ENCODE measurements at regions not wholly inside any gene's neighbourhood (a gene's known extent, or its start where the extent isn't known, plus 50 kb on each side); places are given as distances from the start of the nearest gene placed in this dataset.

- no peak for DNase-seq
These were observed 75.5 kb downstream of the HMX1 start for GRCh38 chr4:8796096-8796495.

DNA sequence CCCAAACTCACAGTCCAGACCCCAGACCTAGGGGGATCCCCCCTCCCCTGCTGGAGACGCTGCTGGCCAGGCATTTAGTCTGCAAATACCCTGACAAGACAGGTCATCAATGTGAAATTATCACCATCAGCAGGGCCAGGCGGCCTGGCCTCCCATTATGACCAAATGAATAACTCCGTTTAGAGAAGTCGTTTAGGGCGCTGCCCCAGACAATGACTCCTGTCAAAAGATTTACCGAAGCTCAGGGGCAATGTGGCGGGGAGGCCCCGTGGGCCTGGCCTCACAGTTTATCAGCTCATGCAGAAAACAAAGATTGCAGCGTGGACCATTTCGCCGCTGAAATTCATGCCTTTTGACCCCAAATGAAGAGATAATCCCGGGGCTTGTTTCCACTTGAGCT lies 76.5 kb downstream of the HMX1 start:
- DNase-seq, result no peak

DNA sequence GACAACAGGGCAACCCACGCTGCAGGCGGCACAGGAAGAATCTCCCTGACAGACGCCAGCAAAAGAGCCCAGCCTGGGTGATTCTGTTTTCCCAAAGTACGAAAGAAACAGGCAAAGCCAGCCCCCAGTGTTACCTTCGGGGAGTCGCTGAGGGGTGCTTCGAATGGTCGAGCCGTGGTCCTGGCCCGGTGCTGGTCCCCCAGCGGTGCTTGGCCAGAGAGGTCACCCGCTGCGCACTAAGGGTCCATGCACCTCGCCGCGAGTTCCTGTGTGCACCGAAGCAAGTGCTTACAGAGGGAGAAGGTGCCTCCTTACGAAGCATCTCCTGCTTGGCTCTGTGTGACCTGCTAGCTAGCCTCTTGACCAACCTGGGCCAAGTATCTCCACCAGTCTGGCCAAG lies 77.1 kb downstream of the HMX1 start:
- no peak for DNase-seq

DNA sequence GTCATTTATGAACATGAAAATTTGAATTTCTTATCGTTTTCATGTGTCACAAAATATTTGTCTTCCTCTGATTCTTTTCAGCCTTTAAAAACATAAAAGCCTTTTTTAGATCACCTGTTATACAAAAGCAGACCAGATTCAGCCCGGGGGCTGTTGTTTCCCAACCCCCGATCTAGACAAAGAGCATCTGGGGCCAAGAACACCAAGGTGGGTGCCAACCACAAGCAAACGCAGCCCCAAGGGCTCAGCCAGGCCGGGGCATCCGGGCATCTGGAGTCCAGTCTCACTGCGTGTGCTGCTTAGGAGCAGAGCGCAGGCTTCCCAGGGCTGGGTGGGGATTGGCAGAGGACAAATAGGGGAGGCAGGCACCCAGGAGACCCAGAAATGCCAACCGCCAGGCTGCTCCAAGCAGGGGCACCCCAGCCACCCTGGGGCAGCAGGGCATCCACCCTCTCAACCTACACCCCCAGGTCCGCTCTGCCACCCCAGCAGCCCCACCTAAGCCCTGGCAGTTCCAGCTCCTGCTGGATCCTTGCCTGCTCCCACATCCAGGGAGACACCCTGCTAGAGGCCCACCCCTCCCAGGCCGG lies 78.0 kb downstream of the HMX1 start:
- no peak for DNase-seq

DNA sequence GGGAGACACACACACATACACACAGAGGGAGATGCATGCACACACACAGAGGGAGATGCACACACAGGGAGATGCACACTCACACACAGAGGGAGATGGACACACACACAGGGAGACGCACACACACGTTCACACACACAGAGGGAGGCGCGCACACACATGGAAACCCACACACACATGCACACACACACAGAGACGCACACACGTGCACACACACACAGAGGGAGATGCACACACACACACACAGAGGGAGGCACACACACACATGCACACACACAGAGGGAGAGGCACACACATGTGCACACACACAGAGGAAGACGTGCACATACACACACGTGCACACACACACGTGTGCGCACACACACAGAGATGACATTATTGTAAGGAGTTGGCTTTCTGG lies 79.1 kb downstream of the HMX1 start:
- DNase-seq, result no peak

DNA sequence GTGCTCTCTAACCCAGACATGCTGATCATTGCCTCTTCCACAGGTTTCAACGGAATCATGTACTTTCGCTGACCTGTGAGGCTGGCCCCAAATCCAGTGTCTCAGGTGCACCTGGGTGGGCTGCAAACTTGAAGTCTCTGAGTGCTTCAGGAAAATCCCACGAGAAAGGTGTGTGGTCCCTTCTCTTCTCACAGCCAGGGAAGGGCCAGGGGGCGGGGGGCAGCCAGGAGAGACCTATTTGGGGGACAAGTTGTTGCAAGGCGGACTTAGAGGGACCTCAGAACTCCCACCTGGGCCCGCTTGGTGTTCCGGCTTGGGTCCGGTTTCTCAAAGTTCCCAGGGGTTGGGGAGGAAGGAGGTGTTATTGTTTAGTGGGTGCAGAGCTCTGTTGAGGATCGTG lies 80.0 kb downstream of the HMX1 start:
- no peak for DNase-seq

DNA sequence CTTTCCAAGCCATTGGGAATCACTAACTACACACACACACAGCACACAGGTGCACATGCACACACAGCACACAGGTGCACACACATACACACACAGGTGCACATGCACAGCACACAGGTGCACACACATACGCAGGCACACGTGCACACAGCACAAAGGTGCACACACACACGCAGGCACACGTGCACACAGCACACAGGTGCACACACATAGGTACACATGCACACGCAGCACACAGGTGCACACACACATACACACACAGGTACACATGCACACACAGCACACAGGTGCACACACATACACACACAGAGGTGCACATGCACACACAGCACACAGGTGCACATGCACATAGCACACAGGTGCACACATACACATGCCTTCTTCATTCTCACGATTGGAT lies 80.9 kb downstream of the HMX1 start:
- DNase-seq, result no peak

DNA sequence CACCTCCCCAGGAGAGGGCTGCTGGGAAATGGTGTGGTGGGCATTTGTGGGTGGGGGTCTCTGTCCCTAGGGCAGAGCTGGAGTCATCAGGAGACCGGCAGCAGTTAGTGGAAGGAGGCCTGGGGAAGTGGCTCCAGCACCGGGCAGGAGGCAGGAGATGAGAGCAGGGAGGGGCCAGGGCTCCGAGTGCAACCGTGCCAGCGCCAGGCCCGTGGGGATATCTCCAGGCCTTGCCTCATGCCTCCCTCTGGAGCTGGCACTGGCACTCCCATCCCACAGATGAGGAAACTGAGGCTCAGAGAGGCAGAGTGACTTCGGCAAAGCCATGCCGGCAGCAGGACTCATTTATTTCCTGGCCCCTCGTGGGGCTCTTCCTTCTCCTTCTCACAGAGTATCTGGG lies 83.5 kb downstream of the HMX1 start:
- no peak for DNase-seq

- DNase-seq, result no peak
These were observed 85.5 kb downstream of the HMX1 start for GRCh38 chr4:8786166-8786565.

GRCh38 chr4:8785656-8786142 lies 85.9 kb downstream of the HMX1 start:
- no peak for DNase-seq

- DNase-seq, result no peak
These were observed 87.9 kb downstream of the HMX1 start for GRCh38 chr4:8783736-8784135.

GRCh38 chr4:8782135-8782534 lies 89.5 kb downstream of the HMX1 start:
- no peak for DNase-seq

GRCh38 chr4:8781641-8782040 lies 90.0 kb downstream of the HMX1 start:
- DNase-seq, result no peak

DNA sequence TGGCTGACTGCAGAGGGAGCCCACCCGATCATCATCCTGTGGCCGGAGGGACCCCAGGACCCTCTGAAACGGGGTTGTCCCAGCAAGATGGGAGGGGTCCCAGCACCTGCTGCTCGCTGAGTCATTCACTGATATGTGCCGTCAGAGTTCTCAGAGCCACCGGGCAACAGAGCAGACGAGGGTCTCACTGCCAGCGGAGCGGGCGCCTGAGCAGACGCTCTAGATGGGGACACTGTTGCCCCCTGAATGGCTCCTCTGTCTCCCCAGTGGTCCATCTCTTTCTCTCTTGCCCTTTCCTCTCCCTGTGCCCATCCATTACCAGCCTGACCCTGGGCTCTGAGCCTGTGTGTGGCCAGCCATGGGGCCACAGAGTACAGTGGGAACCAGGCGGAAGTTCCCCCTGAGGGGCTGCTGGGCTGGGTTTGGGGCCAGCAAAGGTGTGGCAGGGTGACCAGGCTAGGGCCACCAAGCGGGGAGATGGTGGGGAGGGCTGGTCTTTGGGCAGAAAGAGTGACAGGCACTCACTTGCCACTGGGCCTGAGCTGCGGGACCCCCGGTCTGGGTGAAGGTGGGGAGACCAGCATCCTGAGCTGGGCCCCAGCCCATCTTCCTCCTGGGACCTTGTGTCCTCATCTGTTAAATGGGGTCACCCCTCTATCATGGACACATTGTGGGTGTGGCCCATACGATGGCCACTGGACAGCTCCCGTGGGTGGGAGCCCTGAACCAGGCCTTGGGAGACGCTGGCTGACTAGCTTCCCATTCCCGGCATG lies 90.9 kb downstream of the HMX1 start:
- DNase-seq, result no peak

- DNase-seq, result no peak
These were observed 91.6 kb downstream of the HMX1 start for GRCh38 chr4:8780086-8780485.

DNA sequence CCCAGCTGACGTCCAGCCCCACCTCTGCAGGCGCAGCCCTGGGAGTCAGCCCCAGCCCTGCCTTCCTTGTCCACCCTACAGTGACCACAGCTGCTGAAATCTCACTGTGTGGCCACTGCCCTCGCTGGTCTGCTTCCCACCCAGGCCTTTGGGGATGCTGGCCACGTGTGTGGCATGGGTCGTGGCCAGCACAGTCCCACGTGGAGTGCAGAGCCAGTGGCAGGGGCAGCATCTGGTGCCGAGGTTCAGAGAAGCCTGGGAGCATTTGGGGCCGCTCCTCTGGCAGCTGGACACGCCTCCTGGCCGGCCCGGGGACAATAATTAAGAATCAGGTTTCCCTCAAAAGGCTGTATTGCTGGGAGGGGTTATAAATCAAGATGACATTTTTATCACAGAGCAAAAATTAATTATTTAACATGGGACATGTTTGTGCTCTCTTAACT lies 92.1 kb downstream of the HMX1 start:
- DNase-seq, result no peak

- no peak for DNase-seq
These were observed 92.9 kb downstream of the HMX1 start for GRCh38 chr4:8778760-8779159.

- DNase-seq, result no peak
These were observed 93.3 kb downstream of the HMX1 start for GRCh38 chr4:8778291-8778690.

DNA sequence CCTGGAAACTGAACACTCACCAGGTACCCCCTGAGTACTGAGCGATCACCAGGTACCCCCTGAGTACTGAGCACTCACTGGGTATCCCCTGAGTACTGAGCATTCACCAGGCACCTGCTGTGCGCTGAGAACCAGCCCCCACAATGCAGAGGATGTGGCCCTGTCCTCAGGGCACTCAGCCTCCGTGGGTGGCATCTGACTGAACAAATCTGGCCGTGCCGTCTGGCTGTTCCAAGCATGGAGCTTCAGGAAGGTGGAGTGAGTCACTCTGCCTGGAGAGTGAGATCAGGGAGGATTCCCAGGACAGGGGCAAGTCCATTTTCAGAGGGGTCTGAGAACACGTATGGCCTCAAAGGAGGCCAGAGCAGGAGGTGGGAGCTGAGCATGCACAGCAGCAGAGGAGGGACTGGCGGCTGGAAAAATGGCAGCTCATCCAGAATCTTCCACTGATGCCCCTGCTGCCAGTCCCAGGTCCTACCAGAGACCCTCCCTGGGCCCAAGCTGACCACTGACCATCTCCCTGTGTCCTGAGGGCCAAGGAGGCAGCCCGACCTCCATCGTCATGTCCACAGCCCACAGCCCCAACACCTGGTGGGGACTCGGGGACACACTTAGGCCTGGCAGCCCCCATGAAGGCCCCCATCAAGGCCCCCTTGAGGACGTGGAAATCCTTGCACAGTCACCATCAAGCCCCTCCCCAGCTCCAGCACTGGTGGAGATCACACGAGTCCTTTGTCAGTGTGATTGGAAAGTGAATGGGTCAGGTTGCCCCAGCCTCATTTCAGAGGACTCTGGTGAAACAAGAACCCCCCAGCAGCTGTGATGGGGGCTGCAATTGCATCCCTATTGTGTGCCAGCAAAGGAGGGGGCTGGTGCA lies 94.1 kb downstream of the HMX1 start:
- no peak for DNase-seq

DNA sequence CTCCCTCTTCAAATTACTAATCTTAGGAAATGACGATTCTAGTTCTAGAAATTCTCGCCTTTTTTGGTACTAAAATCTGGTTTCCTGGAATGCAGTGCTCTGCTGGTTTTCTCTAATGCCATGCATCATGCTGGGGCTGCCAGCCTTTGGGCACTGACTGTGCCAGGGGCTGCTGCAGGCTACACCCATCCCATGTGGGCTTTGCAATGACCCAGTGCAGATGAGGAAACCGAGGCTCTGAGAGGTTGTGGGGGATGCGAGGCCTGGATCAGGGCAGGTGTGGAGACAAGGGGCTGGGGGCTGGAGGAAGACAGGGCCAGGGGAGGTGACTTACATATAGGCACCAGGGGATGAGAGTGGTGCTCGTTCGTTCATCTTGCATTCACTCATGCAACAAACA lies 95.3 kb downstream of the HMX1 start:
- DNase-seq, result no peak

GRCh38 chr4:8775751-8776355 lies 95.8 kb downstream of the HMX1 start:
- no peak for DNase-seq

DNA sequence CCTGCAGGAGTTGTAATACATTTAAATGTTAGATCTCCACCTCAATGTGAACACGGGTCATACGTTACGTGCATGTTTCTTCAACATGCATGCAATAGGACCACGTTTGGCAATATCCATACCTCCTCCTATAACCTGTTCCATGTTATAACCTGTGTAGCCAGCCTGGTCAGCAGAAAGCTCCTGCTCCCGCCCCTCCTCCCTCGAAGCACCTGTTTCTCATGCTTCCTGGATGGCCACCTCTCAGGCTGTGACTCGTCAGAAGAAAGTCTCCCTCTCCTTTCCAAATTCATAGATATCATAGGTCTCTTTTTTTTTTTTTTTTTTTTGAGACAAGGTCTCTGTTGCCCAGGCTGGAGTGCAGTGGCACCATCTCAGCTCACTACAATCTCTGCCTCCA lies 96.5 kb downstream of the HMX1 start:
- no peak for DNase-seq

- no peak for DNase-seq
These were observed 97.6 kb downstream of the HMX1 start for GRCh38 chr4:8774071-8774470.
